Esophagus muscularis mucosa (tissue), 3 donors: ENCODE measurements at regions not wholly inside any gene's neighbourhood (a gene's known extent, or its start where the extent isn't known, plus 50 kb on each side); places are given as distances from the start of the nearest gene placed in this dataset.

Source experiments
- CTCF ChIP-seq, 3 experiments: fragments of 200-600 bp in 2 of 3; fragments of 450-650 bp in 1 of 3; sonication (generic) in 2 of 3; IDR thresholded peaks; one replicate each; pipeline ENCODE4 v1.5.1; 2017 to 2019; ENCODE audit warnings: antibody characterized with exemption in 3 of 3, mild to moderate bottlenecking in 2 of 3, moderate library complexity in 1 of 3
- POLR2A ChIP-seq: fragments of 450-650 bp; IDR thresholded peaks from one replicate; pipeline ENCODE4 v1.6.1; 2017; ENCODE audit warnings: antibody characterized with exemption, moderate library complexity, mild to moderate bottlenecking, low read depth
- POLR2AphosphoS5 ChIP-seq, 2 donors: sonication (generic); formaldehyde crosslinking; IDR thresholded peaks; one replicate each; pipeline ENCODE4 v1.6.1; 2017; ENCODE audit warnings: antibody characterized with exemption in 2 of 2

GRCh38 chr4:96742332-96743014 lies 902.6 kb downstream of the PDHA2 start:
- TF ChIP-seq CTCF (IDR thresholded peaks at IDR 0.05) (no peak), POLR2A (no peak), POLR2AphosphoS5 (IDR thresholded peaks at IDR 0.05) (no peak)
